ENCODE measurements at regions not wholly inside any gene's neighbourhood (a gene's known extent, or its start where the extent isn't known, plus 50 kb on each side); places are given as distances from the start of the nearest gene placed in this dataset.

DNA sequence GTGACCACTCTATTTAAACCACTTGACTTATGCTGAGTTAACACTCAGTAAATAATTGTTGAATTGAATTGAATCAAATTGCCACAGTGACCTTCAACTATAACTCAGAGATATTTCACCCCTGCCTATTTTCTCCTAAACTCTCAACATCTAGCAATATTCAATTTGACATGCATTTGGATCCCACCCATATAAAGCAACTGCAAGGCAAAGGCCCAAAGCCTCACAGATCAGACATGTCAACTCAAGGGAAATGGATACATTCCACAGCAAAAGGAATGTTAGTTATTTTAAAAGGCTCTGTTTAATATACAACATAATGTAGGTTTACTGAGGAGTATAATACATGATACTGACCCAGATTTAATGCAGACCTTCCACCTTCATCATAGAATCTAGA, 107.4 kb downstream of the KCTD12 start:
- intact Hi-C loops (cut with DNase I), result no loop called here
- TF ChIP-seq, protein P1, sequence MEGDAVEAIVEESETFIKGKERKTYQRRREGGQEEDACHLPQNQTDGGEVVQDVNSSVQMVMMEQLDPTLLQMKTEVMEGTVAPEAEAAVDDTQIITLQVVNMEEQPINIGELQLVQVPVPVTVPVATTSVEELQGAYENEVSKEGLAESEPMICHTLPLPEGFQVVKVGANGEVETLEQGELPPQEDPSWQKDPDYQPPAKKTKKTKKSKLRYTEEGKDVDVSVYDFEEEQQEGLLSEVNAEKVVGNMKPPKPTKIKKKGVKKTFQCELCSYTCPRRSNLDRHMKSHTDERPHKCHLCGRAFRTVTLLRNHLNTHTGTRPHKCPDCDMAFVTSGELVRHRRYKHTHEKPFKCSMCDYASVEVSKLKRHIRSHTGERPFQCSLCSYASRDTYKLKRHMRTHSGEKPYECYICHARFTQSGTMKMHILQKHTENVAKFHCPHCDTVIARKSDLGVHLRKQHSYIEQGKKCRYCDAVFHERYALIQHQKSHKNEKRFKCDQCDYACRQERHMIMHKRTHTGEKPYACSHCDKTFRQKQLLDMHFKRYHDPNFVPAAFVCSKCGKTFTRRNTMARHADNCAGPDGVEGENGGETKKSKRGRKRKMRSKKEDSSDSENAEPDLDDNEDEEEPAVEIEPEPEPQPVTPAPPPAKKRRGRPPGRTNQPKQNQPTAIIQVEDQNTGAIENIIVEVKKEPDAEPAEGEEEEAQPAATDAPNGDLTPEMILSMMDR (IDR thresholded peaks at IDR 0.05), result no peak
- DNase-seq (no peak), ATAC-seq (no peak)
- Histone ChIP-seq H3K27ac (no peak overlapping the region), H3K4me1 (no peaks in the 10 kb centered on the region), H3K4me3 (no peak overlapping the region), H3K9me3 (no peaks in the 10 kb centered on the region), H3K36me3 (no peaks in the 10 kb centered on the region), H3K27me3 (no peaks in the 10 kb centered on the region)

DNA sequence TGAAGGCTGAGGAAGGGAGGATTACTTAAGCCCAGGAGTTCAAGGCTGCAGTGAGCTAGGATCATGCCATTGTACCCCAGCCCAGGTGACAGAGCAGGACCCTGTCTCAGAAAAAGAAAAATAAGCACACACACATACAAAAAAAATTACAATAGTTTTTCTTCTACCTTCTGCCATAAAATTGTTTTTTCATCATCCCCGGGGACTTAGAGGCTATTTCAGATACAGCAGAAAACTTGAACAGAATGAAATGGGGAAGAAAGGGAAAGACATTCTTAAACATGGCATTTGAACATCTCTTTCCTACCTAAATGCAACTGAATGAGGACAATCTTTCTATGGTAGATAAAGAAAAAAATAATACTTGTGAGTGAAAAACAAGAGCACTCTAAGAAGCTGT, 109.1 kb downstream of the KCTD12 start:
- Histone ChIP-seq H3K27me3 (no peaks in the 10 kb centered on the region), H3K27ac (no peak overlapping the region), H3K9me3 (no peaks in the 10 kb centered on the region), H3K4me3 (no peak overlapping the region), H3K36me3 (no peaks in the 10 kb centered on the region), H3K4me1 (no peaks in the 10 kb centered on the region)
- intact Hi-C loops (cut with DNase I), result no loop called here
- ATAC-seq, result no peak
- no peak for DNase-seq
- TF ChIP-seq, protein P1 (IDR thresholded peaks at IDR 0.05), result no peak

DNA sequence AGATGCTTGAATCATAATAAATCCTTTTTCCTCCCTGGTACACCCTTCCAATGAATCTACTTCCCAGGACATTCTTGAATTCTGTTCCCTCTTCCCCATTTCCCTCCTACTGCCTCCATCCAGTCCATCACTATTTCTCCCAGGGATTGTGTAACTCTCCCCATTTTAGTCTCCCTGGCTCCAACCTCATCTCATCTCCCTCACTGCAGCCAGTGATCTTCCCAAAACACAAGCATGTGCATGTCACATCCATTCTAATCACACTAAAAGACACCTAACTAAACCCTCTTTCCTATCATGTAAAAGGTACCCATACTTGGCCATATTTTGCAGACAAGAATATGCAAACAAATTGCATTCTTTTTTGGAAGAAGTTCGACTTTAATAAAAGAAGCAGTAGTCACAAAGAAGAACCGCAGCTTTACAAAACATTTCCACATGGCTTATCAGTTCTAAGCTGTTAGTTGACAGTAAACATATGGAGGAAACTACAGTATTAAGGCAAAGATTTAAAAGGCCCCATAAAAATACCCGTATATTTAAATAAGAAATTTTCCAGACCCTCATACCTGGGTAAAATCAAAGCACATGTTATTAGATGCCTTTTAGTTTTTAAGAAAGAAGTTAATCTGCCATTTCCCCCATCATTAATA, 111.0 kb downstream of the KCTD12 start:
- DNase-seq (no peak), ATAC-seq (no peak)
- intact Hi-C loops (cut with DNase I), result no loop called here
- TF ChIP-seq, protein P1 (IDR thresholded peaks at IDR 0.05), result no peak
- H3K4me3 ChIP-seq, result no peak overlapping the region
- H3K9me3 ChIP-seq, result no peaks in the 10 kb centered on the region
- no peak overlapping the region for H3K27ac ChIP-seq
- H3K4me1 ChIP-seq, result no peaks in the 10 kb centered on the region
- no peaks in the 10 kb centered on the region for H3K36me3 ChIP-seq
- H3K27me3 ChIP-seq, result no peaks in the 10 kb centered on the region

DNA sequence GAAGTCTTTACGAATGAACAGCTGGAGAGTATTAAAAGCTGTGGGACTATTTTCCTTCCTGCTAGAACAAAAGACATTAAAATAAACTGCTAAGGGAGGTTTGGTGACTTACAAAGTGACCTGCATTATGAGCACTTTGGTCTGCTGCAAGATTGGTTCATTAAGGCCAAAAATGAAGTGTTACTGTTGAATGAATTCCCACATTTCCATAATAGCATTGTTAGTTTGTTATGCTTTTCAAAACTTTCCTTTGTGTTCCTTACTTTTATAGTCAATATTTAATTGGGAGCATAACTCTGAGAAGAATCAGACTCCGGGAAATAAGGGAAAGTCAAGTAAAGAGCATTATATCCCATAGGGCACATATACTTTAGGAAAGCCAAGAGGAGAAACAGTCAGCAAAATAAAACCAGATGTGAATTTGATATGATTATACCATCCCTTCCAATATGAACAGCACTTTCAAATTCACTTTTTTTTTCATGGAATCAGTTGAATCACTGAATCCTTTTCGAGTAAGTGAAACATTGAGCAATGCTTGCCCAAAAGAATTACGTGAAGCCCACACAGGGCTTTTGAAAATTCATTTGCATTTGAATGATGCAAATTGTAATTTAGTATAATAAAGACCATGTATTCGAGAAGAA, 112.6 kb downstream of the KCTD12 start:
- Histone ChIP-seq H3K4me3 (no peak overlapping the region), H3K4me1 (no peaks in the 10 kb centered on the region), H3K27ac (no peak overlapping the region), H3K36me3 (no peaks in the 10 kb centered on the region), H3K9me3 (no peaks in the 10 kb centered on the region), H3K27me3 (no peaks in the 10 kb centered on the region)
- DNase-seq (no peak), ATAC-seq (no peak)
- TF ChIP-seq, protein P1 (IDR thresholded peaks at IDR 0.05), result no peak
- intact Hi-C loops (cut with DNase I), result no loop called here

DNA sequence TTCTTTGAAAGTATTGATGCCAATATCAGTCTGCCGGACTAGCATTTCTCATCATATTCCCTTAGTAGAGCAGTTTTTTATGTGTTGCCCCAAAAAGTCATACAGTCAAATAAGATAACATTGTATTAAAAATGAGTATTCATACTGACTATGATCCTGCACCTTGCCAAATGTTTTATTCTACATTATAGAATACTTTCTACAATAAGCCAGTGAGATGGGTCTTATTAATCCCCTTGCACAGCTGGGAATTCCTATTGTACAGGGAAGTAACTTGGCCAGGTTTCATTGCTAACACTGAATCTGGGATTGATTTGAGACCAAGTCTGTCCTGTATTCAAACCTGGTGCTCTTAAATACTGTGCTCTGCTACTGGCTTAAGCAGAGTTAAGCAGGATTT, 114.0 kb downstream of the KCTD12 start:
- Histone ChIP-seq H3K4me3 (no peak overlapping the region), H3K36me3 (no peaks in the 10 kb centered on the region), H3K27ac (no peak overlapping the region), H3K4me1 (no peaks in the 10 kb centered on the region), H3K27me3 (no peaks in the 10 kb centered on the region), H3K9me3 (no peaks in the 10 kb centered on the region)
- no peak for ATAC-seq
- no peak for DNase-seq
- TF ChIP-seq, protein P1 (IDR thresholded peaks at IDR 0.05), result no peak
- intact Hi-C loops (cut with DNase I), result no loop called here
